SK-N-MC (cell line): ENCODE measurements at regions not wholly inside any gene's neighbourhood (a gene's known extent, or its start where the extent isn't known, plus 50 kb on each side); places are given as distances from the start of the nearest gene placed in this dataset.
"Not testable (repeated sequence)": the region's sequence is repeated elsewhere in the genome, so short reads cannot be mapped to it uniquely, and the experiment has no call there.

Experiments
- DNase-seq: peaks from one replicate; pipeline ENCODE4 v3.0.0-alpha.2; 2011; ENCODE audit warnings: low read depth, low spot score
- H3K27ac ChIP-seq: fragments of 200-600 bp; sonication (generic); 2 replicates; pipeline ENCODE4 v1.5.1; 2016; ENCODE audit warnings: mixed run types
- H3K36me3 ChIP-seq: fragments of 200-600 bp; sonication (generic); 2 replicates; pipeline ENCODE4 v1.6.1; 2017; ENCODE audit warnings: antibody characterized with exemption, low read length, mixed read lengths; ENCODE audit not compliant: insufficient read depth
- H3K4me3 ChIP-seq: fragments of 200-600 bp; sonication (generic); 2 replicates; pipeline ENCODE4 v1.5.1; 2016
- H3K9ac ChIP-seq: fragments of 200-600 bp; sonication (generic); 2 replicates; pipeline ENCODE4 v1.8.0; 2017; ENCODE audit warnings: mixed run types, mixed read lengths; ENCODE audit not compliant: insufficient read length
- H3K9me3 ChIP-seq: fragments of 200-600 bp; sonication (generic); 2 replicates; pipeline ENCODE4 v1.6.1; 2017; ENCODE audit warnings: low read depth, mild to moderate bottlenecking, antibody characterized with exemption, low read length, moderate library complexity, mixed read lengths

- DNase-seq, H3K9me3 ChIP-seq, H3K9ac ChIP-seq, H3K27ac ChIP-seq, H3K4me3 ChIP-seq, H3K36me3 ChIP-seq: not testable (repeated sequence)
Measured at GRCh38 chr1:148222399-148223159, 70.5 kb upstream of the NBPF11 start.

GRCh38 chr1:148221593-148221992, 69.5 kb upstream of the NBPF11 start:
- H3K36me3 ChIP-seq, H3K27ac ChIP-seq, H3K4me3 ChIP-seq, H3K9ac ChIP-seq, H3K9me3 ChIP-seq, DNase-seq: not testable (repeated sequence)

- DNase-seq, H3K9ac ChIP-seq, H3K9me3 ChIP-seq, H3K27ac ChIP-seq, H3K36me3 ChIP-seq, H3K4me3 ChIP-seq: not testable (repeated sequence)
Measured at GRCh38 chr1:148219229-148219628, 67.1 kb upstream of the NBPF11 start.

GRCh38 chr1:148211191-148211590, 59.1 kb upstream of the NBPF11 start:
- H3K27ac ChIP-seq, H3K9me3 ChIP-seq, H3K4me3 ChIP-seq, H3K36me3 ChIP-seq, DNase-seq, H3K9ac ChIP-seq: not testable (repeated sequence)

- H3K9me3 ChIP-seq, H3K27ac ChIP-seq, H3K36me3 ChIP-seq, DNase-seq, H3K9ac ChIP-seq, H3K4me3 ChIP-seq: not testable (repeated sequence)
Measured at GRCh38 chr1:148210624-148211023, 58.5 kb upstream of the NBPF11 start.

- not testable (repeated sequence) for DNase-seq
Measured at GRCh38 chr1:148210166-148210565, 58.1 kb upstream of the NBPF11 start.

GRCh38 chr1:148202013-148202412, 49.9 kb upstream of the NBPF11 start:
- H3K9ac ChIP-seq, H3K36me3 ChIP-seq, H3K9me3 ChIP-seq, DNase-seq, H3K27ac ChIP-seq, H3K4me3 ChIP-seq: not testable (repeated sequence)

More at GRCh38 chr1:148210166-148210565, 58.1 kb upstream of the NBPF11 start:
- not testable (repeated sequence) for H3K27ac ChIP-seq, H3K9ac ChIP-seq, H3K36me3 ChIP-seq, H3K4me3 ChIP-seq, H3K9me3 ChIP-seq
